ENCODE measurements at regions not wholly inside any gene's neighbourhood (a gene's known extent, or its start where the extent isn't known, plus 50 kb on each side); places are given as distances from the start of the nearest gene placed in this dataset.

DNA sequence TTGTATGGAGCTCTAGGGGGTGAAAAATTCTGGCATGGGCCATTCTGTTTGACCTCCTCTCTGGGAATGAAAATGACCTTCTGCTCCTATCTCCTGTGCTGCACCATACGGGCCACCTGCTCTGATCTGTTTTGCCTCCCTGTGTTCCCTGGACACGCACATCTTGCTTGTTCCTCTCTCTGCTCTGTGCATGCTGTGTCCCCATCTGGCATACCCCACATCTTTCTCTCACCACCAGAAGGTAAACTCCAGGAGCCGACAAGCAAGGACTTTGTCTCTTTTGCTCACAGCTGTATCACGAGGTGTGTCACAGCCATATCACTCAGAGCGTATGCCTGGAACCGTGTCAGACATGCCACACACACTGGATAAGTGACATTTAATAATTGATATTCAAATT, 208.4 kb upstream of the DTNBP1 start:
- H3K9me3 ChIP-seq (ENCODE audit: control insufficient read depth, low read length): no peaks in the 10 kb centered on the region
- H3K36me3 ChIP-seq (ENCODE audit: control insufficient read depth, insufficient read depth, low read length): no peaks in the 10 kb centered on the region
- peaks cover 19% of the 10 kb centered on the region for H3K4me1 ChIP-seq (ENCODE audit: control insufficient read depth, insufficient read depth, low read length, poor library complexity, severe bottlenecking)
- no peak overlapping the region for H3K4me3 ChIP-seq (ENCODE audit: extremely low read depth, insufficient read depth, low read length, poor library complexity, severe bottlenecking)
- peak overlapping the region; percentile 90 for H3K27ac ChIP-seq (ENCODE audit: low read depth, low read length, severe bottlenecking)
- 88 to 96% methylated on average over 3 to 4 of the region's 6 CpGs for WGBS, 2 experiments (ENCODE audit: insufficient coverage in 2 of 2)

DNA sequence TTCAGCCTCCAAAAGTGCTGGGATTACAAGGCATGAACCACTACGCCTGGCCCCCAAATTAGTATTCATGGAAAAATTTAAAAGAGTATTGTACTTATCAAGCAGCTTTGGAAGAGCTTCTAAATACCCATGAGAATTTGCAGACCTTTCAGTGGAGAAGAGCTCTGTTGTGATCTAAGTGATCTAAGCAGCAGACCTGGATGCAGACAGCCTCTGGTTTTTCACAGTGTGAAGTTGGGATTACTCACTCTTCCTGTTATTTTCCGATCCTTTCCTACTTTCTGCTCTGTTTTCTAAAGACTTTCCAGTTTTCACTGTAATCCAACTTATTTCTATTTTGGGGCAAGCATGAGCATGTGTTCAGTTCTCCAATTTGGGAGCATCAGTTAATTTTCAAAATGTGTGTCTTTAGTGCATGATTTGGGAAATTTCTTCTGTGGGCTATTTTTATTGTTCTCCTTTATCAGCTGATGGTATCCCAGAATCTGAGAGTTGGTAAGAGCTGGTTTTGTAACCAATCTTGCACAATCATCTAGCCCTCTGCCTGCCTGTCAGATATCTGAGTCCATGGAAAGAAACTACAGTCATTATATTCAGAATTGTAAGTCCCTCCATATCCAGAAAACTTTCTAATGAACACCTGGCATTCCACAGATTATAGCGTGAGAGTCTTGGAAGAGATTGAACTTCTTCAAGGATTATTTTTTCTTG, 207.7 kb upstream of the DTNBP1 start:
- no peaks in the 10 kb centered on the region for H3K9me3 ChIP-seq (ENCODE audit: control insufficient read depth, low read length)
- 38% methylated on average over 1 of the region's 3 CpGs; no CpG with 5 or more reads in 1 of the 2 experiments for WGBS, 2 experiments (ENCODE audit: insufficient coverage in 2 of 2)
- peaks cover 19% of the 10 kb centered on the region for H3K4me1 ChIP-seq (ENCODE audit: control insufficient read depth, insufficient read depth, low read length, poor library complexity, severe bottlenecking)
- no peak overlapping the region for H3K4me3 ChIP-seq (ENCODE audit: extremely low read depth, insufficient read depth, low read length, poor library complexity, severe bottlenecking)
- peak overlapping the region; percentile 90 for H3K27ac ChIP-seq (ENCODE audit: low read depth, low read length, severe bottlenecking)
- no peaks in the 10 kb centered on the region for H3K36me3 ChIP-seq (ENCODE audit: control insufficient read depth, insufficient read depth, low read length)

DNA sequence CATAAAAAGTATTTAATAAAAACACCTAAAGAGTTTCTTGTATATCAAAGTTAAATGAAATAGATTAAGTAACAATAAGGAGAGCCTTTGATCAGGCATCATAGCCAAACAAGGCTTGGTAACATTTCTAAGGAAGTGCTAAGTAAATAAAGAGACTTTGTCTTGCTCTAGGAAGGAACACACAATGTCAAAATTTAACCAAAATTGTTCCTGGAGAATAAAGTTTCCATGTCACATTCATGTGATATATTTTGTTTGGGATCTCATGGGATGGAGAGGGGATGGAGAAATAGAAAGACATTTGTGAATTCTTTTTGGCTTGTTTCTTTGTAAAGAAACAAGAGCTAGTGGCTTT, 201.9 kb upstream of the DTNBP1 start:
- Histone ChIP-seq H3K4me3 (ENCODE audit: extremely low read depth, insufficient read depth, low read length, poor library complexity, severe bottlenecking) (no peak overlapping the region), H3K27ac (ENCODE audit: low read depth, low read length, severe bottlenecking) (no peak overlapping the region), H3K4me1 (ENCODE audit: control insufficient read depth, insufficient read depth, low read length, poor library complexity, severe bottlenecking) (no peaks in the 10 kb centered on the region), H3K36me3 (ENCODE audit: control insufficient read depth, insufficient read depth, low read length) (no peaks in the 10 kb centered on the region), H3K9me3 (ENCODE audit: control insufficient read depth, low read length) (no peaks in the 10 kb centered on the region)

DNA sequence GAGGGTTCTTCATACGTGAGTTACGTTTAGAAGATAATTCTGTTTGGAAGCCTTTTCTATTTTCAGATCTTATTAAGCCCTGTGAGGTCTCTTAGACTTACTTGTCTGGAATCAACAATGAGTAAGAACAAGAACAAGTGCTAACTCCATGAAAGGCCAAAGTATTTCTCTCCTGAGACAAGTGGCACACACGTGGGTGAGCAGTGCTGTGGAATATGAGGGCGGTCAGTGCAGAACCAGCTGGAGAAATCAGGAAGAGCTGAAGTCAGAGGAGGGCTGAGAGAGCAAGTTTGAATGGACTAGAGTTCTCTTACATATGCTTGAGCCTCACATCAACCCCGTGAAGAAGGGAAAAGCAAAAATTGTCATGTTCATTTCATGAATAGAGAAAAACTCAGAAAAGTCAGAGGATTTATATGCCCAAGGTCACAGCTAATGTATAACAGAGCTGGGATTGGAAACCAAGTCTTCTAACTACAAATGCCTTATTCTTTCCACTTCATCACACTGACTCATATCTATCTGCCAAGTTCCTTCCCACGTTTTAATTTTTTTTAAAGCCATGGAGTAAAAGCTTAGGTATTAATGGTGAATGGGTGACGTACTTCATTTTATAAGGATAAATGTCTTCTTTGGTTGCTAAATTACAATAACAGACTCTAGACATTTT, 201.3 kb upstream of the DTNBP1 start:
- H3K9me3 ChIP-seq (ENCODE audit: control insufficient read depth, low read length): no peaks in the 10 kb centered on the region
- H3K36me3 ChIP-seq (ENCODE audit: control insufficient read depth, insufficient read depth, low read length): no peaks in the 10 kb centered on the region
- WGBS, 2 experiments (ENCODE audit: insufficient coverage in 2 of 2): 80 to 88% methylated on average over 2 to 3 of the region's 7 CpGs
- no peak overlapping the region for H3K27ac ChIP-seq (ENCODE audit: low read depth, low read length, severe bottlenecking)
- no peak overlapping the region for H3K4me3 ChIP-seq (ENCODE audit: extremely low read depth, insufficient read depth, low read length, poor library complexity, severe bottlenecking)
- H3K4me1 ChIP-seq (ENCODE audit: control insufficient read depth, insufficient read depth, low read length, poor library complexity, severe bottlenecking): no peaks in the 10 kb centered on the region

DNA sequence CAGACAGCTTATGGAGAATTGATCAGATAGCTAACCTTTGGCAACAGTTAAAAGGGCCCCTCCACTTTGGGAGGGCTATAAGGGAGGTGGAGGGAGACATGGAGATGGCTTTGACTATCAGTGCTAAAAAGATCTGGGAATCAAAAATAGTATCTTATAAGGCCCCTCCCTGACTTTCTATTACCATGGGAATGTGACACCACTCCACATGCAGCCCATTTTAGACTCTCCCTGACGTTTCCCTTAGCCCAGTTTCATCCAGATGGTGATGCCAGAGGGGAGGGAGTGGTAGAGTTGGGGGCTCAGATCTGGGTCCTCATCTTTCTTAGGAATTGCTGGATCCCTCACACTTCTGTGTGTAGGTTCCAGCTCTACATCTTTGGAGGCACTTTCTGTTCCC, 200.0 kb upstream of the DTNBP1 start:
- Histone ChIP-seq H3K9me3 (ENCODE audit: control insufficient read depth, low read length) (no peaks in the 10 kb centered on the region), H3K36me3 (ENCODE audit: control insufficient read depth, insufficient read depth, low read length) (no peaks in the 10 kb centered on the region), H3K27ac (ENCODE audit: low read depth, low read length, severe bottlenecking) (no peak overlapping the region), H3K4me1 (ENCODE audit: control insufficient read depth, insufficient read depth, low read length, poor library complexity, severe bottlenecking) (no peaks in the 10 kb centered on the region), H3K4me3 (ENCODE audit: extremely low read depth, insufficient read depth, low read length, poor library complexity, severe bottlenecking) (no peak overlapping the region)
- 100% methylated on average over 1 of the region's 1 CpG; no CpG with 5 or more reads in 1 of the 2 experiments for WGBS, 2 experiments (ENCODE audit: insufficient coverage in 2 of 2)

DNA sequence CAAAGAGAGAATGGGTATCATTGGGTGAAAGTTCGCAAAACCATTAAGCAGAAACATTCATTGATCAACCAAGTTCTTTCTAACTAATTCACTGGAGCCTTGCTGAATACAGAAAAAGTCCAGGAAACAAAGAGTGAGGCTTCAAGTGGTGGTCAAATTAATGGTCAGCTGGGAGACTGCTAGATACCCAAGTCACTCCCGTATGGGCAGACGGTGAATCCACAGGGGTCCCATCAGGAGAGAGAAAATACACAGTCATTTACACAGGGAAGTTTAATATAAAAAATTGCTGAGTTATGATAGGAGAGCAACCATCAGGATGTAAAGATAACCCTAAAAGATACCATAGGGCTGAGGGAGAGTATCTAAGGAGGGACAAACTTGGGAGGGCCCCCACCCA, 198.7 kb upstream of the DTNBP1 start:
- Histone ChIP-seq H3K9me3 (ENCODE audit: control insufficient read depth, low read length) (no peaks in the 10 kb centered on the region), H3K36me3 (ENCODE audit: control insufficient read depth, insufficient read depth, low read length) (no peaks in the 10 kb centered on the region), H3K4me3 (ENCODE audit: extremely low read depth, insufficient read depth, low read length, poor library complexity, severe bottlenecking) (no peak overlapping the region), H3K27ac (ENCODE audit: low read depth, low read length, severe bottlenecking) (no peak overlapping the region), H3K4me1 (ENCODE audit: control insufficient read depth, insufficient read depth, low read length, poor library complexity, severe bottlenecking) (no peaks in the 10 kb centered on the region)
- 80 to 95% methylated on average over 2 to 3 of the region's 3 CpGs for WGBS, 2 experiments (ENCODE audit: insufficient coverage in 2 of 2)

DNA sequence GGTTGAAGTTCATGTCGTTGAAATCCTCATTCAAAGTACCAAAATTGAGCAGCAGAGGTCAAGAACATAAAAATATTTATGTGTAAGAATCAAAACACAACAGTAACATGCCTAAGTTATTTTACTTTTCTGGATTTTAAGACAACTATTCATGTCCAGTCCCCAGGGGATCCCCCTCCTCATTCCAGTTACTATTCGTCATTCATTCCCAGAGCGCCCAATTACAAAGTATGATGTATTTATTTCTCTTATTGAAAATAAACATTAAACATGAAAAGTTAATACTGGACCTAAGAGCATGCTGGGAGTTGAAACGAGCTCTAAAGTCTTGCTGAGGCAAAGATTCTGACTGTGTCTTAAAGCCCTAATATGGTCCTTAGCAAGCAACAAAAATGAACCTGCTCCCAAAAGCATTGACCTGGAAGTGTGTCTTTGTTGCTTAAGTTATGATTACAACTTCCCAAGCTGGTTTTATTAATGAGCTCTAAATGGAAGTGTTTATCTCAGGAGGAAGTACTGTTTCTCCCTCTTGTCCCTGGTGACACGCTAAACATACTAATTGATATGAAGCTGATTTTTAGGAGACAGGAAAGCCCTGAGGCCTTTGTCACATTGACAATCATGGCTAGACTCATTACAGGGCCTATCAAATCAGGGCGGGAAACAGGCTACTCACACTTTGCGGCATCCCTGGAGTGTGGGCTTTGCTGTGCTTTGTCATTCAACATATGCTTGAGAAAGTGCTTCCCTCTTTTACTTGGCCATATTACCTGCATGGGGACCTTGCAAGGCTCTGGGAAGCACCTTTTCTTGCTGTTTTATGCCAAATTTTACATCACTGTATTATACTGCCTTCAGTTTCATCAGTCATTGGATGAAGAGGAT, 192.2 kb upstream of the DTNBP1 start:
- WGBS, 2 experiments (ENCODE audit: insufficient coverage in 2 of 2): 58 to 70% methylated on average over 3 of the region's 7 CpGs
- Histone ChIP-seq H3K4me3 (ENCODE audit: extremely low read depth, insufficient read depth, low read length, poor library complexity, severe bottlenecking) (no peak overlapping the region), H3K4me1 (ENCODE audit: control insufficient read depth, insufficient read depth, low read length, poor library complexity, severe bottlenecking) (no peaks in the 10 kb centered on the region), H3K36me3 (ENCODE audit: control insufficient read depth, insufficient read depth, low read length) (no peaks in the 10 kb centered on the region), H3K27ac (ENCODE audit: low read depth, low read length, severe bottlenecking) (no peak overlapping the region), H3K9me3 (ENCODE audit: control insufficient read depth, low read length) (no peaks in the 10 kb centered on the region)

DNA sequence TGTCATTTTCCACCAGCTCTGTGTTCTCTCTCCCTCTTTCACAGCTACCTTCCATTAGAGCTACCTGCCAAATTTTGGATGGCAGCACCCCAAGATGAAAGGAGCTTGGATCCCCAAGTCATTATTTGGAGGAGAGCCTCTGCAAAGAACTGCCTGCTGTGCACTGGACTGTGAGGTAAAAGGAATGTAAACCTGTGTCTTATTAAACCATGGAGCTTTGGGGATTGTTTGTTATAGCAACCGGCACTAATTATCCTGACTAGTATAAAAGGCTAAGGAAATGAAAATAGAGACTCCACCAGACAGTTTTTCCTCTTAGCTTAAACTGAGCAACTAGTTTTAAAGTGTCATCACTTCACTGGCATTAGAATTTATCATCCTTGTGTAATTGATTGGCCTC, 191.6 kb upstream of the DTNBP1 start:
- no CpG with 5 or more reads among the region's 1 CpG for WGBS, 2 experiments (ENCODE audit: insufficient coverage in 2 of 2)

DNA sequence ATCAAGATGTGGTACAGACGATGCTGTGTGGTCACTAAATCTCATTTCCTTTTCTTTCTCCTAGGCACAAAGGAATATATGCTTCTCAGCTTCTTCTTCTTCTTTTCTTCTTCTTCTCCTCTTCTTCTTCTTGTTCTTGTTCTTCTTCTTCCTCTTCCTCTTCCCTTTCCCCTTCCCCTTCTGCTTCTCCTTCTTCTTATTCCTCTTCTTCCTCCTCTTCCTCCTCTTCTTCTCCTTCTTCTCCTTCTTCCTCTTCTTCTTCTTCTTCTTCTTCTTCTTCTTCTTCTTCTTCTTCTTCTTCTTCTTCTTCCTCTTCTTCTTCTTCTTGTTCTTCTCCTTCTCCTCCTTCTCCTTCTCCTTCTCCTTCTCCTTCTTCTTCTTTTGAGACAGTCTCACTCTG, 190.4 kb upstream of the DTNBP1 start:
- Histone ChIP-seq H3K9me3 (ENCODE audit: control insufficient read depth, low read length) (no peaks in the 10 kb centered on the region), H3K4me3 (ENCODE audit: extremely low read depth, insufficient read depth, low read length, poor library complexity, severe bottlenecking) (no peak overlapping the region), H3K4me1 (ENCODE audit: control insufficient read depth, insufficient read depth, low read length, poor library complexity, severe bottlenecking) (no peaks in the 10 kb centered on the region), H3K27ac (ENCODE audit: low read depth, low read length, severe bottlenecking) (no peak overlapping the region), H3K36me3 (ENCODE audit: control insufficient read depth, insufficient read depth, low read length) (no peaks in the 10 kb centered on the region)
- 89 to 100% methylated on average over 1 of the region's 1 CpG for WGBS, 2 experiments (ENCODE audit: insufficient coverage in 2 of 2)

More for the DNA sequence above, 191.6 kb upstream of the DTNBP1 start:
- Histone ChIP-seq H3K4me3 (ENCODE audit: extremely low read depth, insufficient read depth, low read length, poor library complexity, severe bottlenecking) (no peak overlapping the region), H3K4me1 (ENCODE audit: control insufficient read depth, insufficient read depth, low read length, poor library complexity, severe bottlenecking) (no peaks in the 10 kb centered on the region), H3K36me3 (ENCODE audit: control insufficient read depth, insufficient read depth, low read length) (no peaks in the 10 kb centered on the region), H3K27ac (ENCODE audit: low read depth, low read length, severe bottlenecking) (no peak overlapping the region), H3K9me3 (ENCODE audit: control insufficient read depth, low read length) (no peaks in the 10 kb centered on the region)

DNA sequence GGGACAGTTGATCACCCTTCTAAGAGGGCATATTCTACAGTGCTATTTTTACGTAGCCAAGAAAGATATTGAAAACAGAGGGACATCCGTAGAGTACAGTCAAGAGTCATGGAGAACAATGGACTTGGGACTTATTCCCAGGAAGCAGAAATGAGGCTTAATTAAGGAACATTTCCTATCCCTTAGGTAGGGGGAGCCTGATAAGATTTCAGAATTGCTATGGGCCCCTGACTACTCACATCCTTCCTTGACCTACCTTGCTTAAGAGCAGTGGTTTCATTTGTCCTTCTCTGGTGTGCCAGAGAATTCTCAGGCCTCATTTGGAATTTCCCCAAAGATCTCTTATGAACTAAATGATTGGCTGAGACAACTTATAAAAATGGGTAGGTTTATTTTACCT, 189.5 kb upstream of the DTNBP1 start:
- WGBS, 2 experiments (ENCODE audit: insufficient coverage in 2 of 2): 86% methylated on average over 2 of the region's 2 CpGs; no CpG with 5 or more reads in 1 of the 2 experiments
- H3K9me3 ChIP-seq (ENCODE audit: control insufficient read depth, low read length): no peaks in the 10 kb centered on the region
- H3K4me3 ChIP-seq (ENCODE audit: extremely low read depth, insufficient read depth, low read length, poor library complexity, severe bottlenecking): no peak overlapping the region
- H3K36me3 ChIP-seq (ENCODE audit: control insufficient read depth, insufficient read depth, low read length): no peaks in the 10 kb centered on the region
- no peak overlapping the region for H3K27ac ChIP-seq (ENCODE audit: low read depth, low read length, severe bottlenecking)
- H3K4me1 ChIP-seq (ENCODE audit: control insufficient read depth, insufficient read depth, low read length, poor library complexity, severe bottlenecking): no peaks in the 10 kb centered on the region

Data from mesodermal cell (in vitro differentiated cells).